ENCODE measurements at regions not wholly inside any gene's neighbourhood (a gene's known extent, or its start where the extent isn't known, plus 50 kb on each side); places are given as distances from the start of the nearest gene placed in this dataset.

DNA sequence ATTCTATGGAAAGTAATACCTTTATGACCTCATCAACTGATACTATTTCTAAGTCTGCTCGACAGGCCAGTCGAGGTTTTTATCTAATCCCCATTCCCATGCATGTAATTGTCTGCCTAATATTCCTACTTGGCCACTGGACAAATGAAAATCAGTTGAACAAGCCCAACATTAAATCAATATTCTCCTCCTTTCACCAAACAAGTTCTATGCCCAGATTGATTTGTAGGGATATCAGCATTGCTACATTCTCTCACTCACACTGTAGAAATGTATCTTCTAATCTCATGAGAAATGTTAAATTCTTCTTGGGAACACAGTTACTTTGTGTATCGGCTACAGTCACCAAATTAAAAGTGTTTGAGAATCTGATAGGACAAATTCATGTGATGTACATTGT lies 208.8 kb upstream of the CTNND2 start:
- Mint-ChIP-seq H3K4me3 (no peak overlapping the region), H3K27ac (no peak overlapping the region)
- WGBS, 2 experiments (ENCODE audit: insufficient coverage in 1 of 2, insufficient read length in 1 of 2) = 94 to 100% methylated on average over 1 to 3 of the region's 3 CpGs

DNA sequence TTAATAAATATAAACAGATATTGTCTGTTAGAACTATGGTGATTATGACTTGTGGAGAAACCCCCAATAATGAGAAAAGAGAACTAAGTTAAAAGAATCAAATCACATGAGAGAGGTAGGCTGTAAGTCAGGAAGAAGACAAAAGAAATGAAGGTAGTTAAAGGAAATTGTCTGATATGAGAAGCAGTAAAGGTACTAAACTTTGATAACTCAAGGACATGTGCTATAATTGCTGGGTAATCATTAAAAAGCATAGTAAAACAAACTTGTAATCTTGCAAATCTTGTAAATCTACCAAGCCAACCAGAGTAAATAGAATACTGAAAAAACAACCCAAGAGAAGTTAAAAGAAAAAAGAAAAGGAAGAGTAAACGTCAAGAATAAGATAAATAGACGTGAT lies 207.0 kb upstream of the CTNND2 start:
- no peaks in the 10 kb centered on the region for H3K36me3 ChIP-seq (ENCODE audit: control insufficient read depth, insufficient read depth, low read length)

More for the DNA sequence above, 208.8 kb upstream of the CTNND2 start:
- Histone ChIP-seq H3K4me3 (ENCODE audit: low read length) (no peak overlapping the region), H3K9ac (ENCODE audit: extremely low read depth, low read length, poor library complexity, severe bottlenecking) (no peak overlapping the region), H3K36me3 (ENCODE audit: control insufficient read depth, insufficient read depth, low read length) (no peaks in the 10 kb centered on the region), H3K4me1 (ENCODE audit: control insufficient read depth, insufficient read depth, low read length) (no peaks in the 10 kb centered on the region), H3K9me3 (ENCODE audit: control insufficient read depth, low read length) (no peaks in the 10 kb centered on the region), H3K27me3 (ENCODE audit: control insufficient read depth, insufficient read depth, low read length, poor library complexity, severe bottlenecking) (no peaks in the 10 kb centered on the region), H3K27ac (ENCODE audit: low read depth, low read length) (no peak overlapping the region)
- Mint-ChIP-seq H3K27me3 (ENCODE audit: insufficient read depth) (no peaks in the 10 kb centered on the region), H3K9me3 (no peaks in the 10 kb centered on the region), H3K4me1 (peaks cover 4% of the 10 kb centered on the region), H3K36me3 (ENCODE audit: low read depth) (no peaks in the 10 kb centered on the region)
- TF ChIP-seq, protein P1, sequence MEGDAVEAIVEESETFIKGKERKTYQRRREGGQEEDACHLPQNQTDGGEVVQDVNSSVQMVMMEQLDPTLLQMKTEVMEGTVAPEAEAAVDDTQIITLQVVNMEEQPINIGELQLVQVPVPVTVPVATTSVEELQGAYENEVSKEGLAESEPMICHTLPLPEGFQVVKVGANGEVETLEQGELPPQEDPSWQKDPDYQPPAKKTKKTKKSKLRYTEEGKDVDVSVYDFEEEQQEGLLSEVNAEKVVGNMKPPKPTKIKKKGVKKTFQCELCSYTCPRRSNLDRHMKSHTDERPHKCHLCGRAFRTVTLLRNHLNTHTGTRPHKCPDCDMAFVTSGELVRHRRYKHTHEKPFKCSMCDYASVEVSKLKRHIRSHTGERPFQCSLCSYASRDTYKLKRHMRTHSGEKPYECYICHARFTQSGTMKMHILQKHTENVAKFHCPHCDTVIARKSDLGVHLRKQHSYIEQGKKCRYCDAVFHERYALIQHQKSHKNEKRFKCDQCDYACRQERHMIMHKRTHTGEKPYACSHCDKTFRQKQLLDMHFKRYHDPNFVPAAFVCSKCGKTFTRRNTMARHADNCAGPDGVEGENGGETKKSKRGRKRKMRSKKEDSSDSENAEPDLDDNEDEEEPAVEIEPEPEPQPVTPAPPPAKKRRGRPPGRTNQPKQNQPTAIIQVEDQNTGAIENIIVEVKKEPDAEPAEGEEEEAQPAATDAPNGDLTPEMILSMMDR (conservative IDR thresholded peaks at IDR 0.05) = no peak
- DNase-seq = no peak

DNA sequence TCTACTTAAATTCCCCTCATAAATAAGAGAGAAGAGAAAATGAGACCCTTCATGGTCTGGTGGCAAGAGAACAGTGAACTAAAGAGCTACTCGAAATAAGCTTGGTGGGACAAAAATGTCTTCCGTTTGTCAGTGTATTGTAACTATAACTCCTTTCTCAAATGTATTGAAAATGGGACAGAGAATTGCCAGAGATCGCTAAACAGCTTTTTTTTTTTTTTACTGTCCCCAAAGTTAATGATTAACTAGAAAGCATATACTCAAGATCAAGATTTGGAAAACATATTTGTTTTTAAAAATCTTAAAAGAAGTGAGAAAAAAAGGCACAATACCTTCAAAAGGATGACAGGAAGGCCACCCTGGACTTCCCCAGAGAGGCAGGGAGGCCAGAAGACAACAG lies 206.4 kb upstream of the CTNND2 start:
- H3K4me1 Mint-ChIP-seq = peaks cover 4% of the 10 kb centered on the region
- no peak overlapping the region for H3K27ac ChIP-seq (ENCODE audit: low read depth, low read length)
- H3K27ac Mint-ChIP-seq = no peak overlapping the region

More for the DNA sequence above, 207.0 kb upstream of the CTNND2 start:
- DNase-seq = no peak
- Mint-ChIP-seq H3K36me3 (ENCODE audit: low read depth) (no peaks in the 10 kb centered on the region), H3K27me3 (ENCODE audit: insufficient read depth) (no peaks in the 10 kb centered on the region), H3K4me3 (no peak overlapping the region), H3K9me3 (no peaks in the 10 kb centered on the region), H3K4me1 (peaks cover 4% of the 10 kb centered on the region), H3K27ac (no peak overlapping the region)
- Histone ChIP-seq H3K9ac (ENCODE audit: extremely low read depth, low read length, poor library complexity, severe bottlenecking) (no peak overlapping the region), H3K27me3 (ENCODE audit: control insufficient read depth, insufficient read depth, low read length, poor library complexity, severe bottlenecking) (no peaks in the 10 kb centered on the region), H3K4me3 (ENCODE audit: low read length) (no peak overlapping the region), H3K9me3 (ENCODE audit: control insufficient read depth, low read length) (no peaks in the 10 kb centered on the region), H3K27ac (ENCODE audit: low read depth, low read length) (no peak overlapping the region), H3K4me1 (ENCODE audit: control insufficient read depth, insufficient read depth, low read length) (no peaks in the 10 kb centered on the region)
- 75% methylated on average over 2 of the region's 2 CpGs; no CpG with 5 or more reads in 1 of the 2 experiments for WGBS, 2 experiments (ENCODE audit: insufficient coverage in 1 of 2, insufficient read length in 1 of 2)
- TF ChIP-seq, protein P1 (conservative IDR thresholded peaks at IDR 0.05) = no peak

More for the DNA sequence above, 206.4 kb upstream of the CTNND2 start:
- Histone ChIP-seq H3K27me3 (ENCODE audit: control insufficient read depth, insufficient read depth, low read length, poor library complexity, severe bottlenecking) (no peaks in the 10 kb centered on the region), H3K9ac (ENCODE audit: extremely low read depth, low read length, poor library complexity, severe bottlenecking) (no peak overlapping the region), H3K36me3 (ENCODE audit: control insufficient read depth, insufficient read depth, low read length) (no peaks in the 10 kb centered on the region), H3K4me3 (ENCODE audit: low read length) (no peak overlapping the region), H3K4me1 (ENCODE audit: control insufficient read depth, insufficient read depth, low read length) (no peaks in the 10 kb centered on the region), H3K9me3 (ENCODE audit: control insufficient read depth, low read length) (no peaks in the 10 kb centered on the region)
- 87% methylated on average over 3 of the region's 3 CpGs; no CpG with 5 or more reads in 1 of the 2 experiments for WGBS, 2 experiments (ENCODE audit: insufficient coverage in 1 of 2, insufficient read length in 1 of 2)
- Mint-ChIP-seq H3K36me3 (ENCODE audit: low read depth) (no peaks in the 10 kb centered on the region), H3K9me3 (no peaks in the 10 kb centered on the region), H3K27me3 (ENCODE audit: insufficient read depth) (no peaks in the 10 kb centered on the region), H3K4me3 (no peak overlapping the region)
- TF ChIP-seq, protein P1 (conservative IDR thresholded peaks at IDR 0.05) = no peak
- no peak for DNase-seq
